Testis (tissue), 2 donors: ENCODE measurements at regions not wholly inside any gene's neighbourhood (a gene's known extent, or its start where the extent isn't known, plus 50 kb on each side); places are given as distances from the start of the nearest gene placed in this dataset.

Experiments used
- DNase-seq: peaks from one replicate; pipeline ENCODE4 v3.0.0-alpha.2; 2019
- H3K27ac ChIP-seq, 2 donors: fragments of 200-600 bp; sonication (generic); one replicate each; pipeline ENCODE4 v1.5.1; 2019
- H3K27me3 ChIP-seq: fragments of 200-600 bp; sonication (generic); one replicate; pipeline ENCODE4 v1.5.1; 2019
- H3K36me3 ChIP-seq: fragments of 200-600 bp; sonication (generic); one replicate; pipeline ENCODE4 v1.5.1; 2017; ENCODE audit warnings: low read depth; ENCODE audit errors: missing control alignments
- H3K4me1 ChIP-seq: fragments of 200-600 bp; sonication (generic); one replicate; pipeline ENCODE4 v1.5.1; 2019
- H3K4me3 ChIP-seq, 2 donors: fragments of 200-600 bp; sonication (generic); one replicate each; pipeline ENCODE4 v1.5.1; 2017 to 2019
- H3K9me3 ChIP-seq: fragments of 200-600 bp; sonication (generic); one replicate; pipeline ENCODE4 v1.5.1; 2017
- POLR2A ChIP-seq: fragments of 450-650 bp; IDR thresholded peaks from one replicate; pipeline ENCODE4 v1.6.1; 2017; ENCODE audit warnings: antibody characterized with exemption, mild to moderate bottlenecking, moderate library complexity
- WGBS, 2 donors: methylation state at CpG; one replicate each; pipeline ENCODE4 v1.1.5; 2018; 5-methylcytosine and 5-hydroxymethylcytosine counted together
- intact Hi-C: fragments of 100-400 bp; cut with DNase I; formaldehyde crosslinking; loops from one replicate; pipeline ENCODE4 v1.15.1; 2023; ENCODE audit warnings: low total_unique reads
- TF ChIP-seq, protein P1 (sequence below), 3 experiments: fragments of 450-650 bp in 2 of 3; fragments of 200-600 bp in 1 of 3; sonication (generic) in 1 of 3; IDR thresholded peaks; one replicate each; pipeline ENCODE4 v1.5.1; 2016 to 2019; ENCODE audit warnings: antibody characterized with exemption in 3 of 3, mild to moderate bottlenecking in 2 of 3, moderate library complexity in 1 of 3

DNA sequence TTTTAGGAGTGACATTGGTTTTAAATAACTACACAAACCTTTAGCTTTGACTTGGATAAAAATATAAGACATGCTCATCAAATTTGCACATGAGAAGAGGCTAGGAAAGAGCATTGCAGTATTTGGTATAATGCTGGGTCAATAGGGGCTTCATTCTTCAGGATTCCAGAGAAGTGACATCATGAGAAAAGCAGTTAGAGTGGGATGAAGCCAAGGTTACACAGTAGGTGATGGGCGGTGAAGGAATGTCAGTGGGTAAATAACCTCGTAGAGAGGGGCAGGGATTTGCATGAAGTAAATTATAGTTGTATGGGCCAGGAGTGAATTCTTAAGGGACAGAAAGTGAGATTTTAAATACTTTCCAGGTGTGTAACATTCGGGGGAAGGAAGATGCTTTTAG, 216.2 kb downstream of the RFPL4B start:
- no peak for DNase-seq
- H3K27ac ChIP-seq = peak overlapping the region in 1 of 2 donors; percentile 70
- intact Hi-C loops = no loop called here
- no peak overlapping the region for H3K4me3 ChIP-seq
- H3K4me1 ChIP-seq = peaks cover 21% of the 10 kb centered on the region
- 20 to 39% methylated on average over 3 of the region's 3 CpGs for WGBS, 2 donors
- no peaks in the 10 kb centered on the region for H3K27me3 ChIP-seq
- TF ChIP-seq, protein P1, sequence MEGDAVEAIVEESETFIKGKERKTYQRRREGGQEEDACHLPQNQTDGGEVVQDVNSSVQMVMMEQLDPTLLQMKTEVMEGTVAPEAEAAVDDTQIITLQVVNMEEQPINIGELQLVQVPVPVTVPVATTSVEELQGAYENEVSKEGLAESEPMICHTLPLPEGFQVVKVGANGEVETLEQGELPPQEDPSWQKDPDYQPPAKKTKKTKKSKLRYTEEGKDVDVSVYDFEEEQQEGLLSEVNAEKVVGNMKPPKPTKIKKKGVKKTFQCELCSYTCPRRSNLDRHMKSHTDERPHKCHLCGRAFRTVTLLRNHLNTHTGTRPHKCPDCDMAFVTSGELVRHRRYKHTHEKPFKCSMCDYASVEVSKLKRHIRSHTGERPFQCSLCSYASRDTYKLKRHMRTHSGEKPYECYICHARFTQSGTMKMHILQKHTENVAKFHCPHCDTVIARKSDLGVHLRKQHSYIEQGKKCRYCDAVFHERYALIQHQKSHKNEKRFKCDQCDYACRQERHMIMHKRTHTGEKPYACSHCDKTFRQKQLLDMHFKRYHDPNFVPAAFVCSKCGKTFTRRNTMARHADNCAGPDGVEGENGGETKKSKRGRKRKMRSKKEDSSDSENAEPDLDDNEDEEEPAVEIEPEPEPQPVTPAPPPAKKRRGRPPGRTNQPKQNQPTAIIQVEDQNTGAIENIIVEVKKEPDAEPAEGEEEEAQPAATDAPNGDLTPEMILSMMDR (IDR thresholded peaks at IDR 0.05) = no peak
- no peak for TF ChIP-seq POLR2A
- no peaks in the 10 kb centered on the region for H3K36me3 ChIP-seq
- no peaks in the 10 kb centered on the region for H3K9me3 ChIP-seq

DNA sequence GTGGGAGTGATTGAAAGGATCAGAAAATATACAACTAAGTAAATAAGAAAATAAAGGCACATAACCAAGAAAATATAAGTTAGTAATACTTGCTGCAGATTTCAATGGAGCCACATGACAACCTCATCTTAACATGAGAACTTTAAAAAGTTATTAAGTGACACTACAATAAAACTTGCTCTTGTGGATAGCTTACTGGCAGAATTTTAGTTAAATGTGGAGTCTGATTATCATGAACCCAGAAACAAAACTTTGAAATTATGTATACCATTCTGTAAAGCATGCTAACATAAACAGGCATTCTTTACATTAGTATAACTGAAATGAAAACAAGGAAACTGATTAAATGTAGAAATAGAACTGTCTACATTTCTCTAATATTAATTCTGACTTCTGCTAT, 220.9 kb downstream of the RFPL4B start:
- H3K4me3 ChIP-seq = no peak overlapping the region
- no peaks in the 10 kb centered on the region for H3K27me3 ChIP-seq
- H3K36me3 ChIP-seq = no peaks in the 10 kb centered on the region
- peaks cover 25% of the 10 kb centered on the region for H3K4me1 ChIP-seq
- H3K9me3 ChIP-seq = no peaks in the 10 kb centered on the region
- no peak overlapping the region for H3K27ac ChIP-seq
- intact Hi-C loops = no loop called here
- DNase-seq = no peak
- TF ChIP-seq, protein P1 (IDR thresholded peaks at IDR 0.05) = no peak
- no peak for TF ChIP-seq POLR2A

DNA sequence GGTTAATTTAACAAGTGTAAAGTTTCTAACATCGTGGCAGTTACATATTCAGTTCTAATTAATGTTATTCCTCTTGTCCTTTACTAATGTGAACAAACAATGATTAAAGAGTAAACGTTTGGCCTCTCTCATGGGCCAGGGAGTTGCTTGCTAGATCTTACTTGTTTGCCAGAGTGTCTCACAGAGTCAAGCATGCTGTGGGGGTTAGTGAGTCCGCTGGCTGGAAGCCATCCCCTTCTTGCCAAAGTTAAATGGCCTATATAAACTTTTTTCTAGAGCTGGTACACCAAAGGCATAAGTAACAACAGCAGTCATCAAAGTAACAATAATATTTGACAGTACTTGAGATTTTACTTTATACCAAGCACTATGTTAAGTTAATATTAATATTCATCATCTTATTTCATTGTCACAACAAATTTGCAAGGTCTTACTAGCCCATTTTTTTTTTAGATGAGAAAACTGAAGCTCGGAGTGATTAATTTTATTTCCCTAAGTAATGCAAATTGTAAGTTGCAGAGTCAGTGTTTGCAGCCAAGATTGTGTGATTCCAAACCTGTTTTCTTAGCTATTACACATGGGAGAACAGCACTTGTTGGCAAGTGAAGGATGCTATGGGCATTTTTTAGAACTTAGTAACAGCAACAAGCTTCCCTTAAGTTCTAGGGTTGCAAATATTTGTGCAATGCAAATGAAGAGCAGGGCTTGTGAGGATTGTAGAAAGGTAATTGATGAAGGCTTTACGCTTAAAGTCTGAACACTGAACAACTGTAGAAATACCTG, 224.5 kb downstream of the RFPL4B start:
- no peaks in the 10 kb centered on the region for H3K9me3 ChIP-seq
- DNase-seq = peak; percentile 77
- no peak overlapping the region for H3K4me3 ChIP-seq
- H3K27me3 ChIP-seq = no peaks in the 10 kb centered on the region
- 45 to 46% methylated on average over 5 of the region's 5 CpGs for WGBS, 2 donors
- intact Hi-C loops = no loop called here
- H3K4me1 ChIP-seq = peaks cover 17% of the 10 kb centered on the region
- TF ChIP-seq POLR2A = no peak
- TF ChIP-seq, protein P1 (IDR thresholded peaks at IDR 0.05) = no peak
- H3K36me3 ChIP-seq = no peaks in the 10 kb centered on the region
- peak overlapping the region; percentile 50 to 66 for H3K27ac ChIP-seq

- Histone ChIP-seq H3K36me3 (no peaks in the 10 kb centered on the region), H3K27me3 (no peaks in the 10 kb centered on the region), H3K4me3 (no peak overlapping the region), H3K27ac (no peak overlapping the region), H3K9me3 (no peaks in the 10 kb centered on the region), H3K4me1 (peaks cover 17% of the 10 kb centered on the region)
- TF ChIP-seq POLR2A = no peak
- TF ChIP-seq, protein P1 (IDR thresholded peaks at IDR 0.05) = no peak
- DNase-seq = no peak
- intact Hi-C loops = no loop called here
- WGBS, 2 donors = 86 to 87% methylated on average over 3 of the region's 3 CpGs
Measured at GRCh38 chr6:112574190-112574589, 227.1 kb downstream of the RFPL4B start.

DNA sequence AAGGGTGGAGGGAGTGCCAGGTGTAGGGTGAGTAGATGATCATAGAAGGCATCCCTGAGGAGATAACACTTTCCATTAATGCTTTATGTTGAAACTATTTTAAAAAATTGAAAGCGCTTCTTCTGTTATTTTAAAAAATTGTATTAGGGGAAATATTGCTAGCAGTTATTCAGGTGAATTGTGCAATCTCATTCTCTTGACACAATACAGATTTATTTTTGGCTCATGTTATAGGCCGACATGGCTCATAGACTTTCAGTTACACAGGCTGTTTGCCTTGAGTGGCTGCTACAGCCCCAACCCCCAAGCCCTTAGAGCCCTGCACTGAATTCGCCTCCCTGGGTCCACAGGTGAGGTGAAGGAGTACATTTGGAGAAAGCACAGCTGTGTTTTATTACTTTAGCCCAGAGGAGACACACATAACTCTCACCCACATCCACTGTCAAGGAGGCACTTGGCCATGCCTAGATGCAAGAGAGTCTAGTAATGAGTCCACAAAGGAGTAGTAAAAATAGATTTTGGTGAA, 228.2 kb downstream of the RFPL4B start:
- no peak overlapping the region for H3K27ac ChIP-seq
- DNase-seq = no peak
- intact Hi-C loops = no loop called here
- H3K27me3 ChIP-seq = no peaks in the 10 kb centered on the region
- H3K4me3 ChIP-seq = no peak overlapping the region
- WGBS, 2 donors = 89 to 93% methylated on average over 3 of the region's 3 CpGs
- no peaks in the 10 kb centered on the region for H3K36me3 ChIP-seq
- TF ChIP-seq, protein P1 (IDR thresholded peaks at IDR 0.05) = no peak
- no peak for TF ChIP-seq POLR2A
- no peaks in the 10 kb centered on the region for H3K9me3 ChIP-seq
- H3K4me1 ChIP-seq = peaks cover 16% of the 10 kb centered on the region
